Superior temporal gyrus (tissue), 1 donor: ENCODE measurements at regions not wholly inside any gene's neighbourhood (a gene's known extent, or its start where the extent isn't known, plus 50 kb on each side); places are given as distances from the start of the nearest gene placed in this dataset.
"Not testable (repeated sequence)": the region's sequence is repeated elsewhere in the genome, so short reads cannot be mapped to it uniquely, and the experiment has no call there.

Source experiments
- DNase-seq: peaks from one replicate; pipeline ENCODE4 v3.0.0-alpha.2; 2016; ENCODE audit errors: extremely low spot score

GRCh38 chr12:75805320-75805719 lies 226.3 kb downstream of the PHLDA1 start:
- DNase-seq: no peak

GRCh38 chr12:75798136-75798926 lies 233.2 kb downstream of the PHLDA1 start:
- no peak for DNase-seq

DNA sequence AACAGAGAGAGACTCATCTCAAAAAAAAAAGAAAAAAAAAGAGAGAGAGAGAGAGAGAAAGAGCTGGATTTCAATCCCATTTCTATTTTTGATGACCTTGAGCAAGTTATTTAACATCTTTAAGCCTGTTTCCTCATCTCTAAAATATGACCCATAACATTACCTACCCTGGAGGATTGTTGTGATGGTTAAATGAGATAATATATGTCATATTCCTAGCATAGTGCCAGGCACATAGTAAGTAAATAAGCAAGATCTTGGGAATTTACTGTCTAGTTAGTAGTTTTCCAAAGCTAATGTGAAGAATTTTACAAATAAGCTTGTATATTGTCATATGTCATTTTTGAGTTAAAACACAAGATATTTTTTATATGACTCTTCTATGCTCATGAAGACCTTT lies 236.5 kb downstream of the PHLDA1 start:
- DNase-seq: no peak

DNA sequence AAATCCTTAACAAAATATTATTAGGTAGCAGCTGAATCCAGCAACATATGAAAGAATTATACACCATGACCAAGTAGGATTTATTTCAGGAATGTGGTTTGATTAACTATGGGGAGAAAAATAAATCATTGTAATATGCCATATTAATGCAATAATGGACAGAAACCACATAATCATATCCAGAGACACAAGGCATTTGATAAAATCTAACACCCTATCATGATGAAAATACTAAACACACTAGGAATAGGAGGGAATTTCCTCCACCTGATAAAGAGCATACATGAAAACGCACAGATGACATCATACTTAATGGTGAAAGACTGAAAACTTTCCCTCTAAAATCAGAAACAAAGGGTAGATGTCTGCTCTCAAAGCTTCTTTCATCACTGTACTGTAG lies 238.9 kb downstream of the PHLDA1 start:
- no peak for DNase-seq

DNA sequence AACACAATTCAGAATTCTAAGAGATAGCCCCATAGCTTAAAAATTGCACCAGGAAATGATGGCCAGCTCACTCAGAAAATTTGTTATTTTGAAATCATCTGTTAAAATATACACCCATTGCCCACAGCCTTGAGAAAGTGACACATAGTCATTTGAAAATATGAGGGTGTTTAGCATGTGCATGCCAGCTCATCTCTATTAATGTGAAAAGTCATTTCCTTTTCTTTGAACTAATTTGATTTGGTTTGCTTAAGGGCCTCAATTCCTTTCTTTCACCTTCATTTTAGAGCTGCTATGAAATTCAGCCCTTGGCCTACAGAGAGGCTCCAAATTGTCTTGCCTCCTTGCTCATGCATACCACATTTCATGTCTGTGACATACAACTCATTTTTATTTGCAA lies 241.4 kb downstream of the PHLDA1 start:
- no peak for DNase-seq

- not testable (repeated sequence) for DNase-seq
Observed at GRCh38 chr12:75787146-75787545, 244.4 kb downstream of the PHLDA1 start.

- DNase-seq: no peak
Observed at GRCh38 chr12:75786070-75786469, 245.5 kb downstream of the PHLDA1 start.

- peak; percentile 46 for DNase-seq
Observed at GRCh38 chr12:75784591-75784990, 247.0 kb downstream of the PHLDA1 start.

GRCh38 chr12:75783093-75783877 lies 248.3 kb downstream of the PHLDA1 start:
- DNase-seq: no peak

DNA sequence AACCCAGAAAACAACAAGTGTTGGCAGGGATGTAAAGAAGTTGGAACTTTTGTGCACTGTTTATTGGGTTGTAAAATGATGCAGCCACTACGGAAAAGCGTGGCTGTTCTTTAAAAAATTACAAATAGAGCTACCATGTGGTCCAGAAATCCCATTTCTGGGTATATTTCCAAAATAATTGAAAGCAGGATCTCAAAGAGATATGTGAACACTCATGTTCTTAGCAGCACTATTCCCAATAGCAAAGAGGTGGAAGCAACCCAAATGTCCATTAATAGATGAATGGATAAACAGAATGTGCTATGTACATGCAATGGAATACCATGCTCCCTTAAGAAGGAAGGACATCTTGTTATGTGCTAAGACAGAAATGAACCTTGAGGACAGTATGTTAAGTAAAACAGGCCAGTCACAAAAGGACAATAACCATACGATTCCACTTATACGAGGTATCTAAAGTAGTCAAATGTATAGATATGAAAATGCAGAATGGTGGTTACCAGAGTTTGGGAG lies 249.5 kb downstream of the PHLDA1 start:
- DNase-seq: no peak

GRCh38 chr12:75781532-75782046 lies 250.0 kb downstream of the PHLDA1 start:
- DNase-seq: no peak

DNA sequence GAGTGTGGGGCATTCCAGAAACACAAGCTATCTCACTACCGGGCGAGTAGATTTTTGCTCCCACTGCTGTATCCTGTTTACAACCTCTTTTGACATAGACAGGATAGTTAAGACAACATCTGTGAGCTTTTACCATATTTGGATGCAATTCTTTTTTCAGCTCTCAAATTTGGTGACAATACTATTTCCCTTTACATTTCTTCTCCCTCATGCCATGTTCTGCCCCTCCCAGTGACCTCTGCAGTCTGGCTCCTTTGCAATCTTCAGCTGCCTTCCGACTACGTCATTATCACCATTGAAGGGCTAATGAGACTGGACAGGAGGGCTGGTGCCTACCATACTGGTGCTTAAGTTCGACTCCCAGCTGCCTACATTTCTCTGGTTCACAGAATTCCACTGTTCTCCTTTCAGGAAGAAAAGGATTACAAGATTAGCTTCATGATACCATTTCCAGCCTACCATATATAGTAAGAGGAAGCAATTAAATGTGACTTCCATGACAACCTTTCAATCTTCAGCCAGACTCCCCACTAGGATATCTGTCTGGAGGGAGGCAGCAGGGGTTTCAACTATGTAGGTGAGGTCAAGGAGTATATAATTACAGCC lies 251.6 kb downstream of the PHLDA1 start:
- no peak for DNase-seq

DNA sequence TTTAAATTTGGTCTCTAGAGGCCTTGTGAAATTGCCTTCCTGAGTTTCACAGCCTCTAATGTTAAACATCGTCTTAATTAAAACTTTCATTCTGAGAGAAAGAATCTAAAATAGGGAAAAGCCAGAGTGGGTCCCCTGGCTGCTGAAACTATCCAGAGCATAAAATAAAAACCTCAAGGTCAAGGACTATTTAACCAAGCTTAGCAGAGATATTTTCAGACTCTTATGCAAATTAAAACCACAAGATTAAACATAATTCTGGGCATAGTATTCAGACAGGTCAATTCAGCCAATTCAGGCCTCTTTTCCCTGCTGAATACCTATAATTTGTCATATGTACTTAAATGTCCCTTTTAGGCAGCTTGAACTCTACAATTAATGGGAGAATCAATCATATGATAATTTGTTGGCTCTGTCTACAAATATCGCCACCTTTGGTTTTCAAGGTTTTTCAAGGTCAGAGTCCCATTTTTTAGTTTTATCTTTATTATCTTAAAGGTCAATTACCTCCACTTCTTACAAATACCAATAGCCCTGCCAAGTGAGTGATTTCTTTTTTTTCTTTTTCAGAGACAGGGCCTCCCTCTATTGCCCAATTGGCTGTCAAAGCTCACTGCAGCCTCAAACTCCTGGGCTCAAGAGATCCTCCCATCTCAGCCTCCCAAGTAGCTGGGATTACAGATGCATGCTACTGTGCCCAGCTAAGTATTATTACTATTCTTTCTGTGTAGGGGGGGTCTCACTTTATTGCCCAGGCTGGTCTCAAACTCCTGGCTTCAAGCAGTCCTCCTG lies 257.1 kb downstream of the PHLDA1 start:
- no peak for DNase-seq

DNA sequence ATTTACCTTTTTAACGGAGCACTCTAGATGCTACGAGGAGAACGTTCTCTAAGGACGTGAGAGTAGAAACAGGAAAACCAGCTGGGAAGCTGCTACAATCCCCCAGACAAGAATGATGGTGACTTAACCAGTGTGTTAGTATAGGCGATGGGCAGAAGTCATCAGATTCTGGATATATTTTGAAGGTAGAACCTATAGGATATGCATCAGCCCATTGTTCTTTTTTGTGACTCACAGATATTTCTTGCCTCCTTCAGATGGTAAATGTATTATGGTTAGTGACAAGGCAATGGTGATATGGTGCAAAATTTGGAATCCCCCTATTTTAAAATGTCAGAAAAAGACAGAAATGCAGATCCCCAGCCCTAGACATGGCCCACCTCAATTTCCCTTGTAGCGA lies 258.2 kb downstream of the PHLDA1 start:
- DNase-seq: no peak

DNA sequence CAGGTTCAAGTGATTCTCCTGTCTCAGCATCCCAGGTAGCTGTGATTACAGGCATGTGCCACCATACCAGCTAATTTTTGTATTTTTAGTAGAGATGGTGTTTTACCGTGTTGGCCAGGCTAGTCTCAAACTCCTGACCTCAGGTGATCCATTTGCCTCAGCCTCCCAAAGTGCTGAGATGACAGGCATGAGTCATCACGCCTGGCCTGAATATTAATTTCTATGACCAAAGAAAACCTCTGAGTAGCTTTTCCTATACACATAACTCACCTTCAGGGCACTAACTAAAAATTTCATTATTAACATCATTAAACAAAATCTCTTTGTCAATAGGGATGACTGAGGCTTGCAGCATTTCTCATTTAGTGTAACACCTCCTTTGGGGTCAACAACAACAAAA lies 259.6 kb upstream of the KRR1 start:
- DNase-seq: no peak

DNA sequence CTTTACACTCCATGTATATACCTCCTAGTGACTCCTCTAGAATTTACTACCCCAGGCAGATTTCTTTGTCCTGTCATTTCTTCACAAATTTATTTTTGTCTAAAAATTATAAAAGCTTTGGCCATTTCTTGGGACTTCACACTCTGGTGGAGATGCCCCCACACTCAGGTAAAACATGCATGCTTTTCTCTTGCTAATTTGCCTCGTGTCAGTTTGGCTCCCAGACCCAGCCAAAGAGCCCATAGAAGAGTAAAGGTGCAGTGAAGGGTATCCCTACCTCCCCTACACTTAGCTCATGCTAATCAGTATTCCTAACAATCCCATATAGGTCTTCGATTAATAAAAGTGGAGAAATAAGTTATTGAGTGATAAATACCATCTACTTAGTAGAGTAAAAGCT lies 256.5 kb upstream of the KRR1 start:
- no peak for DNase-seq

DNA sequence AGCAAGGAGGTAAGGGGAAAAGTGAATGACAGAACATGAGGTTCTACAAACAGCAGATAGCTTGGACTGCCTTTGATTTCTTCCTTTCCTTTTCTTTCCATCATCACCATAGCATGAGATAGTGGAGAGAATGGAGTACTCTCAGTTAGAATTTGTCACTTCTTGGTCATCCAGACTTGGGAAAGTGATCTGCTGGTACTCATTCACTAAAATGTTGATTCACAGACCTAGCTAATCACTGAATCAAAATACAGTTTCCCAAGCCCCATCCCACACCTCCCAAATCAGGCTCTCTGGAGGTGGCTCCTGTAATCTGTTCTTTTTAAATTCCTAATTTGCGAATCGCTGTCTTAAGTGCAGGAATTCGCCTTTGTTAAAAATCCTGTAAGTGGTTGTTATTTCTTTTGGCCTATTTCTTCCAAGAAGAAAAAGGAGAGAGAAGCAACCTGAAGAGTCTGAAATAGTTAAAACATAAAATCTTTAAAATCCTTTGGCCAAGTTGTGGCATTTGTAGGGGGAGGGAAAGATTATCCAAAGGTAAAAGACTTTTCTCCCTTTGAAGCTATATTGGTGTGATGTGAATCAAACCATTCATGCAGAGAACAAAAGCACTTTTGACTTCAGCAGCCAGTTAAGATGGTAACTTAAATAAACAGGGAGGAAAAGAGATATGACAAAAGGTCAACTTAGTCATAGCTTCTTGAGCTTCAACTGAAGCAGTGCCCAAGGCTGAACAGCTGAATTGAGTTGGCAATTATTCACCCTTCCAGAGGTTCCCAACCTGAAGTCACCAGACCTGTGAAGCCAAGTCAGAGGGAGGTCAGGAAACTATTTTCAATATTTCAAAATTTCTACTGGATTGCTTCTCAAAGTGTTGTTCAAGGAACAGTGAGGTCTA lies 255.1 kb upstream of the KRR1 start:
- no peak for DNase-seq

- DNase-seq: no peak
Observed at GRCh38 chr12:75765170-75766059, 254.0 kb upstream of the KRR1 start.

- DNase-seq: no peak
Observed at GRCh38 chr12:75764091-75764841, 252.9 kb upstream of the KRR1 start.
